Fibroblast of skin of left quadriceps (primary cell): ENCODE measurements at regions not wholly inside any gene's neighbourhood (a gene's known extent, or its start where the extent isn't known, plus 50 kb on each side); places are given as distances from the start of the nearest gene placed in this dataset.
A peak's percentile ranks its signal among the peaks of the same experiment; 100 is the strongest.

Source experiments
- DNase-seq, 2 experiments: peaks; one replicate each; pipeline ENCODE4 v3.0.0-alpha.2; 2013; ENCODE audit warnings: low read depth in 2 of 2

DNA sequence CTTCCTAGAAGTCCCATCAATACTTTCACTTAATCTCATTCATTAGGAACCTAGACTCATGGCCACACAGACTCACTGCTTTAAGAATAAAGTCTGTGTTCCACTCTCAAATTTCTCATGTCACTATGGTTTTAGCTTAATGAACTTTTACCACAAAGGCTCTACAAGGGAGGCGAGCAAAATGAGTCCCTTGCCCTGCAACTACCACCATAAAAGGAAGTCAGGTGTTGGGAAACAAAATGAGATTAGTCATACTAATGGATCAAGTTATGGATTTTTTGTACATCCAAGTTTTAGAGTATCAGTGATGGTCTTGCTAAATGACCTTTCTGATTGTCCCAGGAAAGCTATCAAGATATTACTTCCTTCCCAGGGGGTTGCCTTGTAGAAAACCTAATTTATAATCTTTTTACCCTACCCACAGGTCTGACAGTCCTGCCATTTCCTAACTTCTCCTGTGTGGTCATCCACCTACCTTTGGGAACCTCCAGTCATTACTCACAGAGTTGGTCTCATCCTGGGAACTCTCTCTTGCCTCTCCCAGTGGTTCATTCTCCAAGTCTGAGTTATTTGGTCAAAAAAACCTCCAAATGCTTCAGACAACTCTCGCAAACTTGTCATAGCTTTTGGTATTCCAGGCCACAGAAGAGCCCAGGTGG is 51.8 kb upstream of the SLC16A1 start:
- no peak for DNase-seq

- no peak for DNase-seq
Measured at GRCh38 chr1:113008365-113008714, 52.3 kb upstream of the SLC16A1 start.

DNA sequence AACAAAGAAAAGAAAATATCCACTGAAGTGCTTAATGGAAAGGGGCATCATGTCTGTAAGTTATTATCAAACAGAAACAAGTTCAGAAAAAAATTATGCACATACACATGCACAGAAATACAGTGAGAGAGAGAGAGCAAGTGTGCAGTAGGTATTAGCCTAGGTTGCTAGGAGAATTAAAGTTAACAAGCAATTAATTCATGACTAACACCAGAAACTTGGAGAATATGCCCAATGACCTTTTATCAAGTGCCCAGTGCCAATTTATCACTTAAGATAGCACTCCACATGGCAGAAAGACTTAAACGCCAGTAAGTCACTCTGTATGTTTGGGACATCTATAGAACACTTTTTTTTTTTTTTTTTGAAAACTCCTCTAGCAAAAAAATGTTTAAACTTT is 56.2 kb upstream of the SLC16A1 start:
- no peak for DNase-seq

DNA sequence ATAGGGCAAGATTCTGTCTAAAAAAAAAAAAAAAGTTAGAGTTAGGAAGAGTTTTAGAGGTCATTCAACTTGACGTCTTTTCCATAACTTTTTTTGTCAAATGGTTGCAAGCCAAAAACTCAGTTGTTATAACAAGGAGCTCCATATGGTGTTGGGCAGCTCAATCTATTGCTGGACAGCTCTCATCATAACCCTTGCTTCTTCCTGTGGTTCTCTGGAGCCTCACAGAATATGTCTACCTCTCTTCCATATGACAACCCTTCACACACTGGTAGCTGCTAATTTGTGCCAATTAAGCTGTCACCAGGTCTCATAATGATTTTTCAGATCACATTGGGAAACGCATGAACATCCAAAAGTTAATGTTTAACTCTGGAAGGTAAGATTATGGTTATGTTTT is 57.8 kb upstream of the SLC16A1 start:
- no peak for DNase-seq

DNA sequence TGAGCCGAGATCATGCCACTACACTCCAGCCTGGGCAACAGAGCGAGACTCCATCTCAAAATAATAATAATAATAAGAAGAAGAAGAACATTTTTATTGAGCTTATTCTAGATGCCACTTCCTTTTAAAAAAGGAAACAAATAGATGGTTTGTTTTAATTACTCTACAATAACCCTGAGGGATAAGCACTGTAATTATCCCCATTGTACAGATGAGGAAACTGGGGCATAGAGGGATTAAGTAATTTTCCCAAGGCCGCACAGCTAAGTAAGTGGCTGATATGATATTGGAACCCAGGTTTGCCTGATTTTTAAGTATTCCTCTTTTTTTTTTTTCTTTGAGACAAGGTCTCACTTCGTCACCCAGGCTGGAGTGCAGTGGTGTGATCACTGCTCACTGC is 58.5 kb upstream of the LRIG2 start:
- no peak for DNase-seq

DNA sequence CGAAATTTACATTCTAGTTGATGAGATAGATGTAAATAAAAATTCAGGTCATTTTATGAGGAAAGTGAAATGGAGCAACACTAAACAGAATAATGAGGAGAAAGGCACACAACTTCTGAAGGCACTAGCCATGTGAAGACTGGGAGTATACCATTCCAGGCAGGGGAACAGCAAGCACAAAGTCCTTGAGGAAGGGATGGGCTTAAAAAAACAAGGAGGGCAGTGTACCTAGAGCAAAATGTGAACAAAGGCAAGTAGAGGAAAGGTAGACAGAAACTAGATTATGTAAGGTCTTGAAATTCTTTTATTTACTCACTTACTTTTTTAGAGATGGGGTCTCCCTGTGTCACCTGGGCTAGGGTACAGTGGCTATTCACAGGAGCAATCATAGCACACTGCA is 54.1 kb upstream of the LRIG2 start:
- no peak for DNase-seq

GRCh38 chr1:113021430-113022085 is 51.4 kb upstream of the LRIG2 start:
- peak; percentile 19 to 26 for DNase-seq
